GM23338 (cell line): ENCODE measurements at regions not wholly inside any gene's neighbourhood (a gene's known extent, or its start where the extent isn't known, plus 50 kb on each side); places are given as distances from the start of the nearest gene placed in this dataset.

Experiments
- ATAC-seq: fragments of 200-7000 bp; cut with Tn5 transposase; 3 replicates; pipeline ENCODE4 v1.9.1; 2020
- DNase-seq: peaks from one replicate; pipeline ENCODE4 v3.0.0-alpha.2; 2015; ENCODE audit warnings: low spot score
- H2AFZ ChIP-seq: fragments of 200-600 bp; sonication (generic); 2 replicates; pipeline ENCODE4 v1.8.0; 2016; ENCODE audit warnings: antibody characterized with exemption, mild to moderate bottlenecking, moderate library complexity
- H3F3A ChIP-seq: fragments of 200-600 bp; sonication (generic); replicated peaks from 2 replicates; pipeline ENCODE4 v1.8.0; 2017; ENCODE audit warnings: antibody characterized with exemption, mixed run types, low read depth
- H3K27ac ChIP-seq: fragments of 200-600 bp; sonication (generic); 2 replicates; pipeline ENCODE4 v1.6.1; 2016; ENCODE audit warnings: low read depth
- H3K27me3 ChIP-seq: fragments of 200-600 bp; sonication (generic); 2 replicates; pipeline ENCODE4 v1.8.0; 2016; ENCODE audit warnings: mild to moderate bottlenecking, mixed run types, moderate library complexity; ENCODE audit not compliant: insufficient read depth
- H3K36me3 ChIP-seq: fragments of 200-600 bp; sonication (generic); 2 replicates; pipeline ENCODE4 v1.8.0; 2016; ENCODE audit warnings: mild to moderate bottlenecking; ENCODE audit not compliant: insufficient read depth
- H3K4me1 ChIP-seq: fragments of 200-600 bp; sonication (generic); 2 replicates; pipeline ENCODE4 v1.8.0; 2016; ENCODE audit warnings: mild to moderate bottlenecking, moderate library complexity; ENCODE audit not compliant: insufficient read depth
- H3K4me2 ChIP-seq: fragments of 200-600 bp; sonication (generic); 2 replicates; pipeline ENCODE4 v1.7.1; 2017; ENCODE audit warnings: mixed run types
- H3K4me3 ChIP-seq: fragments of 200-600 bp; sonication (generic); 2 replicates; pipeline ENCODE4 v1.6.1; 2016; ENCODE audit warnings: mixed run types
- H3K79me2 ChIP-seq: fragments of 200-600 bp; sonication (generic); replicated peaks from 2 replicates; pipeline ENCODE4 v1.8.0; 2017; ENCODE audit warnings: mild to moderate bottlenecking; ENCODE audit not compliant: insufficient read depth
- H3K9me2 ChIP-seq: fragments of 200-600 bp; sonication (generic); 2 replicates; pipeline ENCODE4 v1.8.0; 2017; ENCODE audit not compliant: insufficient read depth
- H4K20me1 ChIP-seq: fragments of 200-600 bp; sonication (generic); replicated peaks from 2 replicates; pipeline ENCODE4 v1.8.0; 2017; ENCODE audit warnings: mild to moderate bottlenecking; ENCODE audit not compliant: insufficient read depth
- H3K27ac Mint-ChIP-seq: 2 replicates; pipeline ENCODE4 v1.8.0; 2020; ENCODE audit warnings: inconsistent platforms, mild to moderate bottlenecking, moderate library complexity, mixed read lengths
- H3K27me3 Mint-ChIP-seq: 3 replicates; pipeline ENCODE4 v1.8.0; 2022; ENCODE audit warnings: low read depth, mild to moderate bottlenecking, moderate library complexity, mixed read lengths, inconsistent platforms; ENCODE audit not compliant: insufficient read depth, poor library complexity
- H3K36me3 Mint-ChIP-seq: 3 replicates; pipeline ENCODE4 v1.8.0; 2021; ENCODE audit warnings: low read depth, mild to moderate bottlenecking, inconsistent platforms, moderate library complexity, mixed read lengths
- H3K4me1 Mint-ChIP-seq: 3 replicates; pipeline ENCODE4 v1.8.0; 2020; ENCODE audit warnings: mild to moderate bottlenecking, inconsistent platforms, mixed read lengths
- H3K4me3 Mint-ChIP-seq: 3 replicates; pipeline ENCODE4 v1.8.0; 2021; ENCODE audit warnings: moderate library complexity, mild to moderate bottlenecking, inconsistent platforms, mixed read lengths
- H3K9me3 Mint-ChIP-seq: 3 replicates; pipeline ENCODE4 v1.8.0; 2020; ENCODE audit warnings: moderate library complexity, mild to moderate bottlenecking, inconsistent platforms, mixed read lengths
- CREB1 ChIP-seq: fragments of 250-450 bp; sonication (Bioruptor Pico); IDR thresholded peaks from 2 replicates; pipeline ENCODE4 v1.5.0; 2020; ENCODE audit warnings: low read depth, mild to moderate bottlenecking, moderate library complexity
- EZH2 ChIP-seq: fragments of 200-600 bp; sonication (generic); IDR thresholded peaks from one replicate; pipeline ENCODE4 v1.8.0; 2017; ENCODE audit warnings: antibody characterized with exemption, mild to moderate bottlenecking, low read depth; ENCODE audit not compliant: unreplicated experiment
- EZH2phosphoT487 ChIP-seq: fragments of 200-600 bp; sonication (generic); IDR thresholded peaks from one replicate; pipeline ENCODE4 v1.8.1; 2018; ENCODE audit warnings: antibody characterized with exemption; ENCODE audit not compliant: unreplicated experiment
- JUNB ChIP-seq: IDR thresholded peaks from one replicate; pipeline ENCODE4 v1.6.1; 2016; ENCODE audit warnings: antibody characterized with exemption; ENCODE audit not compliant: unreplicated experiment
- NANOG ChIP-seq: IDR thresholded peaks from 2 replicates; pipeline ENCODE4 v1.6.1; 2016; ENCODE audit warnings: antibody characterized with exemption, borderline replicate concordance
- POLR2AphosphoS5 ChIP-seq: IDR thresholded peaks from 2 replicates; pipeline ENCODE4 v1.6.1; 2016; ENCODE audit warnings: antibody characterized with exemption, low read depth
- STAT1 ChIP-seq: IDR thresholded peaks from one replicate; pipeline ENCODE4 v1.6.1; 2016; ENCODE audit warnings: antibody characterized with exemption; ENCODE audit not compliant: unreplicated experiment
- ZNF114 ChIP-seq: fragments of 250-450 bp; sonication (Bioruptor Pico); IDR thresholded peaks from 2 replicates; pipeline ENCODE4 v1.5.0; 2020; ENCODE audit warnings: mild to moderate bottlenecking, moderate library complexity
- ZNF331 ChIP-seq: fragments of 250-450 bp; sonication (Bioruptor Pico); IDR thresholded peaks from 2 replicates; pipeline ENCODE4 v1.5.0; 2020; ENCODE audit warnings: low read depth, mild to moderate bottlenecking, moderate library complexity
- TF ChIP-seq, protein P1 (sequence below), 2 experiments: fragments of 200-600 bp in 1 of 2; sonication (generic) in 1 of 2; conservative IDR thresholded peaks; 2 replicates each; pipeline versions ENCODE4 v1.5.1 to v1.6.1; 2016 to 2017; ENCODE audit warnings: antibody characterized with exemption in 2 of 2, low read depth in 2 of 2, mild to moderate bottlenecking in 2 of 2, moderate library complexity in 1 of 2
- TF ChIP-seq, protein P2 (sequence below): IDR thresholded peaks from 2 replicates; pipeline ENCODE4 v1.6.1; 2016; ENCODE audit warnings: antibody characterized with exemption
- TF ChIP-seq, protein P3 (sequence below): fragments of 250-450 bp; sonication (Bioruptor Pico); IDR thresholded peaks from 2 replicates; pipeline ENCODE4 v1.5.0; 2020; ENCODE audit warnings: mild to moderate bottlenecking, moderate library complexity
- TF ChIP-seq, protein P4 (sequence below): IDR thresholded peaks from one replicate; pipeline ENCODE4 v1.6.1; 2018; ENCODE audit warnings: antibody characterized with exemption; ENCODE audit not compliant: unreplicated experiment

DNA sequence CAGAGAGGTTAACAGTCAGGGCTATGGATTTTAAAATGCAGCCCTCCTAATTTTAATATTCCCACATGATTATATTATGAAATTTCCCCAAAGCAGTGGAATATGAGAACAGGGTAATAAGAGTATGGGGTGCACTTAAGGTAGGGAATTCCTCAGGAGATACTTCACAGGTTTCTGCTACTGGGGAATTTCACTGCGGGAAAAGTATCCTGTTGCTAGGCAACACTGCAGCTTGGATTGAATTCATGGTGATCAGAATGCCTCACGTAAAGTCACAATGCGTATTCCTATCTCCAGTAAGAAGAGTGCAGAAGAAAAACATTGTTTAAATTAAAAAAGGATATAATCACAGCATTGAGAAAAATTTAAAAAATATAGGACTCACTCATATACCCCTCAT is 398.1 kb upstream of the RPS6KA3 start:
- DNase-seq = peak; percentile 70
- H3K4me2 ChIP-seq = no peak overlapping the region

More for the DNA sequence above, 398.1 kb upstream of the RPS6KA3 start:
- no peak overlapping the region for H3K4me3 Mint-ChIP-seq
- H3K36me3 Mint-ChIP-seq = no peaks in the 10 kb centered on the region
- no peaks in the 10 kb centered on the region for H3K27me3 Mint-ChIP-seq
- Histone ChIP-seq H3F3A (no peaks in the 10 kb centered on the region), H3K27ac (no peak overlapping the region), H2AFZ (no peak overlapping the region), H3K9me2 (no peaks in the 10 kb centered on the region), H3K79me2 (no peaks in the 10 kb centered on the region), H3K4me3 (no peak overlapping the region), H4K20me1 (no peaks in the 10 kb centered on the region), H3K36me3 (no peaks in the 10 kb centered on the region), H3K27me3 (no peaks in the 10 kb centered on the region), H3K4me1 (no peaks in the 10 kb centered on the region; the same call in 1 of the 2 replicates)
- peaks cover 9% of the 10 kb centered on the region; the same call in 2 of the 3 replicates for H3K4me1 Mint-ChIP-seq
- ATAC-seq = peak; percentile 53
- TF ChIP-seq NANOG = no peak
- no peak for TF ChIP-seq POLR2AphosphoS5
- no peak for TF ChIP-seq JUNB
- no peak for TF ChIP-seq EZH2phosphoT487
- TF ChIP-seq, protein P1, sequence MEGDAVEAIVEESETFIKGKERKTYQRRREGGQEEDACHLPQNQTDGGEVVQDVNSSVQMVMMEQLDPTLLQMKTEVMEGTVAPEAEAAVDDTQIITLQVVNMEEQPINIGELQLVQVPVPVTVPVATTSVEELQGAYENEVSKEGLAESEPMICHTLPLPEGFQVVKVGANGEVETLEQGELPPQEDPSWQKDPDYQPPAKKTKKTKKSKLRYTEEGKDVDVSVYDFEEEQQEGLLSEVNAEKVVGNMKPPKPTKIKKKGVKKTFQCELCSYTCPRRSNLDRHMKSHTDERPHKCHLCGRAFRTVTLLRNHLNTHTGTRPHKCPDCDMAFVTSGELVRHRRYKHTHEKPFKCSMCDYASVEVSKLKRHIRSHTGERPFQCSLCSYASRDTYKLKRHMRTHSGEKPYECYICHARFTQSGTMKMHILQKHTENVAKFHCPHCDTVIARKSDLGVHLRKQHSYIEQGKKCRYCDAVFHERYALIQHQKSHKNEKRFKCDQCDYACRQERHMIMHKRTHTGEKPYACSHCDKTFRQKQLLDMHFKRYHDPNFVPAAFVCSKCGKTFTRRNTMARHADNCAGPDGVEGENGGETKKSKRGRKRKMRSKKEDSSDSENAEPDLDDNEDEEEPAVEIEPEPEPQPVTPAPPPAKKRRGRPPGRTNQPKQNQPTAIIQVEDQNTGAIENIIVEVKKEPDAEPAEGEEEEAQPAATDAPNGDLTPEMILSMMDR (conservative IDR thresholded peaks at IDR 0.05; ENCODE audit: low read depth in 2 of 2) = no peak
- TF ChIP-seq, protein P2, sequence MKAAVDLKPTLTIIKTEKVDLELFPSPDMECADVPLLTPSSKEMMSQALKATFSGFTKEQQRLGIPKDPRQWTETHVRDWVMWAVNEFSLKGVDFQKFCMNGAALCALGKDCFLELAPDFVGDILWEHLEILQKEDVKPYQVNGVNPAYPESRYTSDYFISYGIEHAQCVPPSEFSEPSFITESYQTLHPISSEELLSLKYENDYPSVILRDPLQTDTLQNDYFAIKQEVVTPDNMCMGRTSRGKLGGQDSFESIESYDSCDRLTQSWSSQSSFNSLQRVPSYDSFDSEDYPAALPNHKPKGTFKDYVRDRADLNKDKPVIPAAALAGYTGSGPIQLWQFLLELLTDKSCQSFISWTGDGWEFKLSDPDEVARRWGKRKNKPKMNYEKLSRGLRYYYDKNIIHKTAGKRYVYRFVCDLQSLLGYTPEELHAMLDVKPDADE = no peak
- TF ChIP-seq, protein P3, sequence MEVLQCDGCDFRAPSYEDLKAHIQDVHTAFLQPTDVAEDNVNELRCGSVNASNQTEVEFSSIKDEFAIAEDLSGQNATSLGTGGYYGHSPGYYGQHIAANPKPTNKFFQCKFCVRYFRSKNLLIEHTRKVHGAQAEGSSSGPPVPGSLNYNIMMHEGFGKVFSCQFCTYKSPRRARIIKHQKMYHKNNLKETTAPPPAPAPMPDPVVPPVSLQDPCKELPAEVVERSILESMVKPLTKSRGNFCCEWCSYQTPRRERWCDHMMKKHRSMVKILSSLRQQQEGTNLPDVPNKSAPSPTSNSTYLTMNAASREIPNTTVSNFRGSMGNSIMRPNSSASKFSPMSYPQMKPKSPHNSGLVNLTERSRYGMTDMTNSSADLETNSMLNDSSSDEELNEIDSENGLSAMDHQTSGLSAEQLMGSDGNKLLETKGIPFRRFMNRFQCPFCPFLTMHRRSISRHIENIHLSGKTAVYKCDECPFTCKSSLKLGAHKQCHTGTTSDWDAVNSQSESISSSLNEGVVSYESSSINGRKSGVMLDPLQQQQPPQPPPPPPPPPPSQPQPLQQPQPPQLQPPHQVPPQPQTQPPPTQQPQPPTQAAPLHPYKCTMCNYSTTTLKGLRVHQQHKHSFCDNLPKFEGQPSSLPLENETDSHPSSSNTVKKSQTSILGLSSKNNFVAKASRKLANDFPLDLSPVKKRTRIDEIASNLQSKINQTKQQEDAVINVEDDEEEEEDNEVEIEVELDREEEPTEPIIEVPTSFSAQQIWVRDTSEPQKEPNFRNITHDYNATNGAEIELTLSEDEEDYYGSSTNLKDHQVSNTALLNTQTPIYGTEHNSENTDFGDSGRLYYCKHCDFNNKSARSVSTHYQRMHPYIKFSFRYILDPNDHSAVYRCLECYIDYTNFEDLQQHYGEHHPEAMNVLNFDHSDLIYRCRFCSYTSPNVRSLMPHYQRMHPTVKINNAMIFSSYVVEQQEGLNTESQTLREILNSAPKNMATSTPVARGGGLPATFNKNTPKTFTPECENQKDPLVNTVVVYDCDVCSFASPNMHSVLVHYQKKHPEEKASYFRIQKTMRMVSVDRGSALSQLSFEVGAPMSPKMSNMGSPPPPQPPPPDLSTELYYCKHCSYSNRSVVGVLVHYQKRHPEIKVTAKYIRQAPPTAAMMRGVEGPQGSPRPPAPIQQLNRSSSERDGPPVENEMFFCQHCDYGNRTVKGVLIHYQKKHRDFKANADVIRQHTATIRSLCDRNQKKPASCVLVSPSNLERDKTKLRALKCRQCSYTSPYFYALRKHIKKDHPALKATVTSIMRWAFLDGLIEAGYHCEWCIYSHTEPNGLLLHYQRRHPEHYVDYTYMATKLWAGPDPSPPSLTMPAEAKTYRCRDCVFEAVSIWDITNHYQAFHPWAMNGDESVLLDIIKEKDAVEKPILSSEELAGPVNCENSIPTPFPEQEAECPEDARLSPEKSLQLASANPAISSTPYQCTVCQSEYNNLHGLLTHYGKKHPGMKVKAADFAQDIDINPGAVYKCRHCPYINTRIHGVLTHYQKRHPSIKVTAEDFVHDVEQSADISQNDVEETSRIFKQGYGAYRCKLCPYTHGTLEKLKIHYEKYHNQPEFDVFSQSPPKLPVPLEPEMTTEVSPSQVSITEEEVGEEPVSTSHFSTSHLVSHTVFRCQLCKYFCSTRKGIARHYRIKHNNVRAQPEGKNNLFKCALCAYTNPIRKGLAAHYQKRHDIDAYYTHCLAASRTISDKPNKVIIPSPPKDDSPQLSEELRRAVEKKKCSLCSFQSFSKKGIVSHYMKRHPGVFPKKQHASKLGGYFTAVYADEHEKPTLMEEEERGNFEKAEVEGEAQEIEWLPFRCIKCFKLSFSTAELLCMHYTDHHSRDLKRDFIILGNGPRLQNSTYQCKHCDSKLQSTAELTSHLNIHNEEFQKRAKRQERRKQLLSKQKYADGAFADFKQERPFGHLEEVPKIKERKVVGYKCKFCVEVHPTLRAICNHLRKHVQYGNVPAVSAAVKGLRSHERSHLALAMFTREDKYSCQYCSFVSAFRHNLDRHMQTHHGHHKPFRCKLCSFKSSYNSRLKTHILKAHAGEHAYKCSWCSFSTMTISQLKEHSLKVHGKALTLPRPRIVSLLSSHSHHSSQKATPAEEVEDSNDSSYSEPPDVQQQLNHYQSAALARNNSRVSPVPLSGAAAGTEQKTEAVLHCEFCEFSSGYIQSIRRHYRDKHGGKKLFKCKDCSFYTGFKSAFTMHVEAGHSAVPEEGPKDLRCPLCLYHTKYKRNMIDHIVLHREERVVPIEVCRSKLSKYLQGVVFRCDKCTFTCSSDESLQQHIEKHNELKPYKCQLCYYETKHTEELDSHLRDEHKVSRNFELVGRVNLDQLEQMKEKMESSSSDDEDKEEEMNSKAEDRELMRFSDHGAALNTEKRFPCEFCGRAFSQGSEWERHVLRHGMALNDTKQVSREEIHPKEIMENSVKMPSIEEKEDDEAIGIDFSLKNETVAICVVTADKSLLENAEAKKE (CRISPR knock-in tag) = no peak
- TF ChIP-seq, protein P4, sequence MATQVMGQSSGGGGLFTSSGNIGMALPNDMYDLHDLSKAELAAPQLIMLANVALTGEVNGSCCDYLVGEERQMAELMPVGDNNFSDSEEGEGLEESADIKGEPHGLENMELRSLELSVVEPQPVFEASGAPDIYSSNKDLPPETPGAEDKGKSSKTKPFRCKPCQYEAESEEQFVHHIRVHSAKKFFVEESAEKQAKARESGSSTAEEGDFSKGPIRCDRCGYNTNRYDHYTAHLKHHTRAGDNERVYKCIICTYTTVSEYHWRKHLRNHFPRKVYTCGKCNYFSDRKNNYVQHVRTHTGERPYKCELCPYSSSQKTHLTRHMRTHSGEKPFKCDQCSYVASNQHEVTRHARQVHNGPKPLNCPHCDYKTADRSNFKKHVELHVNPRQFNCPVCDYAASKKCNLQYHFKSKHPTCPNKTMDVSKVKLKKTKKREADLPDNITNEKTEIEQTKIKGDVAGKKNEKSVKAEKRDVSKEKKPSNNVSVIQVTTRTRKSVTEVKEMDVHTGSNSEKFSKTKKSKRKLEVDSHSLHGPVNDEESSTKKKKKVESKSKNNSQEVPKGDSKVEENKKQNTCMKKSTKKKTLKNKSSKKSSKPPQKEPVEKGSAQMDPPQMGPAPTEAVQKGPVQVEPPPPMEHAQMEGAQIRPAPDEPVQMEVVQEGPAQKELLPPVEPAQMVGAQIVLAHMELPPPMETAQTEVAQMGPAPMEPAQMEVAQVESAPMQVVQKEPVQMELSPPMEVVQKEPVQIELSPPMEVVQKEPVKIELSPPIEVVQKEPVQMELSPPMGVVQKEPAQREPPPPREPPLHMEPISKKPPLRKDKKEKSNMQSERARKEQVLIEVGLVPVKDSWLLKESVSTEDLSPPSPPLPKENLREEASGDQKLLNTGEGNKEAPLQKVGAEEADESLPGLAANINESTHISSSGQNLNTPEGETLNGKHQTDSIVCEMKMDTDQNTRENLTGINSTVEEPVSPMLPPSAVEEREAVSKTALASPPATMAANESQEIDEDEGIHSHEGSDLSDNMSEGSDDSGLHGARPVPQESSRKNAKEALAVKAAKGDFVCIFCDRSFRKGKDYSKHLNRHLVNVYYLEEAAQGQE = no peak
- TF ChIP-seq ZNF114 = no peak
- no peak for TF ChIP-seq EZH2
- TF ChIP-seq CREB1 (CRISPR knock-in tag) = no peak
- TF ChIP-seq STAT1 = no peak
- no peak for TF ChIP-seq ZNF331 (CRISPR knock-in tag)
- no peaks in the 10 kb centered on the region for H3K9me3 Mint-ChIP-seq
- H3K27ac Mint-ChIP-seq = no peak overlapping the region
